ENCODE measurements at regions not wholly inside any gene's neighbourhood (a gene's known extent, or its start where the extent isn't known, plus 50 kb on each side); places are given as distances from the start of the nearest gene placed in this dataset.

GRCh38 chr7:106783286-106783685 lies 81.8 kb upstream of the PIK3CG start:
- TF ChIP-seq CTCF (IDR thresholded peaks at IDR 0.05; ENCODE audit: insufficient read depth, missing control alignments): no peak
- FAIRE-seq: no peak
- no peak for DNase-seq (ENCODE audit: insufficient read length, low spot score)

GRCh38 chr7:106788637-106789036 lies 76.4 kb upstream of the PIK3CG start:
- TF ChIP-seq CTCF (IDR thresholded peaks at IDR 0.05; ENCODE audit: insufficient read depth, missing control alignments): no peak
- DNase-seq (ENCODE audit: insufficient read length, low spot score): no peak
- no peak for FAIRE-seq

DNA sequence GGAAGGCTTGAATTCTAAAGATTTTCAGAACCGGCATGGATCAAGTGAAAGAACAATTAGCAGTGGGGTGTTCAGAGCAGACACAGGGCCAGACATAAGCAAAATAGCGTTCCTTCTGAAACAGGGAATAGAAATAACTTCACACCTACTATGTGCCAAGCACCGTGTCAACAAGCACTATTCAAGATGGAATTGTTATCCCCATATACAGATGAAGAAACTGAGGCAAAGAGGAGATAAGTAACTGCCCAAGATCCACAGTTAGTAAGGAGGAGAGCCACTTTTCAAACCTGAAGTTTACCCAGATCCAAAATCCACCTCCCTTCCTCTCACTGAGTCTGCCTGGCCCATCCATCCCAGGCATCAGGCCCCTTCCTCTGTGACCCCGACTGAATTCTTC lies 73.6 kb upstream of the PIK3CG start:
- DNase-seq (ENCODE audit: insufficient read length, low spot score) (no peak), FAIRE-seq (no peak)
- TF ChIP-seq CTCF (IDR thresholded peaks at IDR 0.05; ENCODE audit: insufficient read depth, missing control alignments): no peak

DNA sequence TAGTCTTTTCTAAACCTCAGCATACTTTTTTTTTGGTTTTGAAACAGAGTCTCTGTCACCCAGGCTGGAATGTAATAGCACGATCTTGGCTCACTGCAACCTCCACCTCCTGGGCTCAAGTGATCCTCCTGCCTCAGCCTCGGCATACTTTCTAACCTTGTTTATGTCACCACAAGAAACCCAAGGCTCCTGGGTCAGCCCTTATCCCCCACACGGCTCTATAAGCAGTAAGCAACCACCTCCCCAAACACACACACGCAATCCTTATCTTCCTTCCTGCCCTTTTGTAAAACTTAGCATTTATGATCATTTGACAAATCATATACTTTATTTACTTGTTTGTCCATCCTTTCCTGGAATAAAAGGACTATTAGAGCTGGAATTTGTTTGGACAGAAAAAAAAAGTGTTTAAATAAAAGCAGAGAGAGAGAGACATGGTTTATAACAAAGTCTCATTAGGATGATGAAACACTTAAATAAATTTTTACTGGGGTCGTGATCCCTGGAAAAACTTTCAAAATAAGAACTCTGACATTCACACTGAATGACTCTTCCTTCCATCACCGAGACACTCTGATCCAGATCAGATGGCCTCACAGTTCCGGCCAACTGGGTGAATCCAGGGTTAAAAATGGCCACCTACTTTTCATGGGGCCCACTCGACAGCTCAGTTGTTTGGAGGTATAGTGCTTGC lies 72.7 kb upstream of the PIK3CG start:
- TF ChIP-seq CTCF (IDR thresholded peaks at IDR 0.05; ENCODE audit: insufficient read depth, missing control alignments): no peak
- FAIRE-seq (no peak), DNase-seq (ENCODE audit: insufficient read length, low spot score) (no peak)

DNA sequence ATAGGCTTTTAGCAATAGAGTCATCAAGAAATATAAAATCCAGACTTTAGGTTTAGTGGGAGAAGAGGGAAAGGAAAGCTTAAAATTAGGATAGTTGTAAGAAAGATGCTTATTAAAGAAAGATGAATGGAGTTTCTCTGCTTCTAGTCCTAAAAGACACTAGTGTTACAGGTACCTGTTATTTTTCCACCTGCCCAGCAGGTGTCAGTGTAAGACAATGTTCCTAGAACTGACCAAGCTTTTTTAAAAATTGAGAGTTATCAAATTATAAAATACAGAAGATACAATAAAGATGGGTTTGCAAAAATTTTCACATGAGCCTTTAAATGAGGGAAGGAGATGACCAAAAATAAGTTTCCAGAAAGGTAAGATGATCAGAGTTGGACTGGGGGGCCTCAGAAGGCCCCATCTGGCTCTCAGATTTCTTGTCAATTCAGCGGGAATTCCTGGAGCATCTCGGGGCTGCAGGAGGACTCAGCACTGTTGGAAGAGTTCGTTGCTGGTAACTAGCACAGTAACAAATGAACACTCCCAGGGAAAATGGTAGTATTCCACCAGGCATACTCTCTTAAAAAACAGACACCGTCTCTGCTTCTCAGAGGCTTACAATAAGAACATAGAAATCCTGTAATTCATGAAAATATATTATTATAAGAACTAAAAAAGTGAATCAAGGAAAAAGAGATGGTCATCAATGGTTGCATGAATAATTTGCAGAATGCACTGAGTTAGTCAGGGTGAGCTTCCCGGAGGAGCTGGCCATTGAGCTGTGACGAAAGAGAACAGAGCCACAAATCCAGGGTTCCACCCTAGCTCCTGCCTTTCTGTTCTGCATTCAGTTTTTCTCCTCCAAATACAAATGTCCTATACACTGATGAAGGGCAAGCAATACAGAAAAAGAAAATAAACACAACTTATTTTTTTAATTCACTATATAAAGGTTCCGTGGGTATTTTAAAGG lies 71.8 kb upstream of the PIK3CG start:
- FAIRE-seq (peak; percentile 63), DNase-seq (ENCODE audit: insufficient read length, low spot score) (no peak)

GRCh38 chr7:106794276-106795083 lies 70.6 kb upstream of the PIK3CG start:
- DNase-seq (ENCODE audit: insufficient read length, low spot score): no peak
- no peak for FAIRE-seq
- TF ChIP-seq CTCF (IDR thresholded peaks at IDR 0.05; ENCODE audit: insufficient read depth, missing control alignments): no peak

More for the DNA sequence above, 71.8 kb upstream of the PIK3CG start:
- peak; percentile 67 for TF ChIP-seq CTCF (IDR thresholded peaks at IDR 0.05; ENCODE audit: insufficient read depth, missing control alignments)
